H9 (cell line): ENCODE measurements at regions not wholly inside any gene's neighbourhood (a gene's known extent, or its start where the extent isn't known, plus 50 kb on each side); places are given as distances from the start of the nearest gene placed in this dataset.

Experiments
- DNase-seq: peaks from one replicate; pipeline ENCODE4 v3.0.0-alpha.2; 2017
- H2AFZ ChIP-seq: one replicate; pipeline ENCODE4 v1.6.1; 2013; ENCODE audit warnings: mild to moderate bottlenecking, low read length, control low read depth, moderate library complexity
- H2AK5ac ChIP-seq: 2 replicates; pipeline ENCODE4 v1.6.1; 2013; ENCODE audit warnings: low read length, control low read depth, mixed read lengths; ENCODE audit not compliant: insufficient read length
- H2BK120ac ChIP-seq: one replicate; pipeline ENCODE4 v1.6.1; 2013; ENCODE audit warnings: low read depth, mild to moderate bottlenecking, low read length, control low read depth, inconsistent platforms; ENCODE audit not compliant: poor library complexity, severe bottlenecking
- H2BK12ac ChIP-seq: 2 replicates; pipeline ENCODE4 v1.6.1; 2013; ENCODE audit warnings: low read length, control low read depth, mixed read lengths, low read depth; ENCODE audit not compliant: insufficient read length
- H2BK15ac ChIP-seq: 2 replicates; pipeline ENCODE4 v1.6.1; 2013; ENCODE audit warnings: low read depth, low read length, control low read depth
- H2BK20ac ChIP-seq: one replicate; pipeline ENCODE4 v1.6.1; 2013; ENCODE audit warnings: low read depth, mild to moderate bottlenecking, low read length, control low read depth, inconsistent platforms; ENCODE audit not compliant: poor library complexity, severe bottlenecking
- H2BK5ac ChIP-seq: 2 replicates; pipeline ENCODE4 v1.6.1; 2013; ENCODE audit warnings: low read length, control low read depth, mixed read lengths; ENCODE audit not compliant: insufficient read length
- H3K14ac ChIP-seq: 2 replicates; pipeline ENCODE4 v1.6.1; 2013; ENCODE audit warnings: low read length, control low read depth; ENCODE audit not compliant: insufficient read depth
- H3K18ac ChIP-seq: 2 replicates; pipeline ENCODE4 v1.6.1; 2013; ENCODE audit warnings: low read depth, mild to moderate bottlenecking, mixed read lengths, low read length, control low read depth; ENCODE audit not compliant: insufficient read length
- H3K23ac ChIP-seq: 2 replicates; pipeline ENCODE4 v1.6.1; 2013; ENCODE audit warnings: low read length, control low read depth, mixed read lengths, low read depth; ENCODE audit not compliant: insufficient read length
- H3K23me2 ChIP-seq: 2 replicates; pipeline ENCODE4 v1.6.1; 2013; ENCODE audit warnings: low read depth, mild to moderate bottlenecking, mixed read lengths, low read length, control low read depth; ENCODE audit not compliant: insufficient read length, poor library complexity, severe bottlenecking
- H3K27ac ChIP-seq: 2 replicates; pipeline ENCODE4 v1.5.1; 2013; ENCODE audit warnings: low read length, control low read depth, mixed read lengths, low read depth; ENCODE audit not compliant: insufficient read length
- H3K27me3 ChIP-seq: 2 replicates; pipeline ENCODE4 v1.6.1; 2013; ENCODE audit warnings: low read length, control low read depth, inconsistent platforms; ENCODE audit not compliant: insufficient read depth
- H3K4ac ChIP-seq: 2 replicates; pipeline ENCODE4 v1.6.1; 2013; ENCODE audit warnings: low read depth, mild to moderate bottlenecking, control low read depth, inconsistent platforms, low read length, moderate library complexity
- H3K4me1 ChIP-seq: 2 replicates; pipeline ENCODE4 v1.6.1; 2013; ENCODE audit warnings: low read length, control low read depth, inconsistent platforms; ENCODE audit not compliant: insufficient read depth
- H3K4me2 ChIP-seq: 2 replicates; pipeline ENCODE4 v1.6.1; 2013; ENCODE audit warnings: low read length, control low read depth, mixed read lengths; ENCODE audit not compliant: insufficient read length, insufficient read depth
- H3K56ac ChIP-seq: 2 replicates; pipeline ENCODE4 v1.6.1; 2013; ENCODE audit warnings: low read depth, mild to moderate bottlenecking, mixed read lengths, low read length, control low read depth; ENCODE audit not compliant: insufficient read length
- H3K79me1 ChIP-seq: 2 replicates; pipeline ENCODE4 v1.6.1; 2013; ENCODE audit warnings: low read depth, mild to moderate bottlenecking, moderate library complexity, low read length, control low read depth, inconsistent platforms; ENCODE audit not compliant: insufficient read depth, poor library complexity, severe bottlenecking
- H3K79me2 ChIP-seq: 2 replicates; pipeline ENCODE4 v1.6.1; 2013; ENCODE audit warnings: low read length, control low read depth, inconsistent platforms; ENCODE audit not compliant: insufficient read depth
- H3K9ac ChIP-seq: 2 replicates; pipeline ENCODE4 v1.6.1; 2013; ENCODE audit warnings: low read length, control low read depth, mixed read lengths; ENCODE audit not compliant: insufficient read length; ENCODE audit errors: extremely low read depth
- H3K9me3 ChIP-seq: one replicate; pipeline ENCODE4 v1.6.1; 2013; ENCODE audit warnings: low read depth, low read length, inconsistent platforms; ENCODE audit not compliant: control insufficient read depth
- H3T11ph ChIP-seq: one replicate; pipeline ENCODE4 v1.6.1; 2013; ENCODE audit warnings: mild to moderate bottlenecking, low read length, control low read depth, inconsistent platforms
- H4K20me1 ChIP-seq: one replicate; pipeline ENCODE4 v1.6.1; 2013; ENCODE audit not compliant: control insufficient read depth, insufficient read length, insufficient read depth
- H4K5ac ChIP-seq: 2 replicates; pipeline ENCODE4 v1.6.1; 2013; ENCODE audit warnings: low read depth, mild to moderate bottlenecking, mixed read lengths, low read length, control low read depth; ENCODE audit not compliant: insufficient read length
- H4K8ac ChIP-seq: replicated peaks from 2 replicates; pipeline ENCODE4 v1.6.1; 2013; ENCODE audit warnings: low read length, control low read depth, mixed read lengths, low read depth; ENCODE audit not compliant: insufficient read length
- H4K91ac ChIP-seq: 2 replicates; pipeline ENCODE4 v1.6.1; 2013; ENCODE audit warnings: low read depth, mild to moderate bottlenecking, moderate library complexity, mixed read lengths, low read length, control low read depth; ENCODE audit not compliant: insufficient read length
- H3K27ac Mint-ChIP-seq, 3 experiments: 2 replicates in 2 of 3; 3 replicates in 1 of 3; pipeline ENCODE4 v1.8.0; 2020 to 2021; ENCODE audit warnings: mixed read lengths in 3 of 3, mild to moderate bottlenecking in 1 of 3, moderate library complexity in 1 of 3
- H3K27me3 Mint-ChIP-seq: 2 replicates; pipeline ENCODE4 v1.8.0; 2021; ENCODE audit warnings: low read depth, mild to moderate bottlenecking, moderate library complexity, mixed read lengths
- H3K36me3 Mint-ChIP-seq, 3 experiments: 2 replicates in 2 of 3; 3 replicates in 1 of 3; pipeline ENCODE4 v1.8.0; 2020 to 2021; ENCODE audit warnings: low read depth in 3 of 3, mixed read lengths in 3 of 3; ENCODE audit not compliant: insufficient read depth in 1 of 3
- H3K4me1 Mint-ChIP-seq, 2 experiments: 2 replicates each; pipeline ENCODE4 v1.8.0; 2020; ENCODE audit warnings: mixed read lengths in 2 of 2
- H3K4me3 Mint-ChIP-seq, 2 experiments: 2 replicates in 1 of 2; 3 replicates in 1 of 2; pipeline ENCODE4 v1.8.0; 2020 to 2021; ENCODE audit warnings: mild to moderate bottlenecking in 2 of 2, mixed read lengths in 2 of 2, moderate library complexity in 1 of 2
- H3K9me3 Mint-ChIP-seq, 2 experiments: 2 replicates in 1 of 2; 3 replicates in 1 of 2; pipeline ENCODE4 v1.8.0; 2020; ENCODE audit warnings: mild to moderate bottlenecking in 2 of 2, mixed read lengths in 2 of 2, moderate library complexity in 1 of 2
- WGBS: extraction: QIAGEN DNeasy Blood & Tissue Kit; methylation state at CpG from one replicate; pipeline ENCODE4 v1.1.7; 2013; ENCODE audit warnings: missing lambda C conversion rate, low lambda C conversion rate, mixed read lengths; ENCODE audit not compliant: insufficient read length; ENCODE audit errors: extremely low coverage; 5-methylcytosine and 5-hydroxymethylcytosine counted together
- TF ChIP-seq, protein P1 (sequence below): fragments of 200-600 bp; sonication (generic); conservative IDR thresholded peaks from 3 replicates; pipeline ENCODE4 v1.8.0; 2021; ENCODE audit warnings: antibody characterized with exemption, mild to moderate bottlenecking

DNA sequence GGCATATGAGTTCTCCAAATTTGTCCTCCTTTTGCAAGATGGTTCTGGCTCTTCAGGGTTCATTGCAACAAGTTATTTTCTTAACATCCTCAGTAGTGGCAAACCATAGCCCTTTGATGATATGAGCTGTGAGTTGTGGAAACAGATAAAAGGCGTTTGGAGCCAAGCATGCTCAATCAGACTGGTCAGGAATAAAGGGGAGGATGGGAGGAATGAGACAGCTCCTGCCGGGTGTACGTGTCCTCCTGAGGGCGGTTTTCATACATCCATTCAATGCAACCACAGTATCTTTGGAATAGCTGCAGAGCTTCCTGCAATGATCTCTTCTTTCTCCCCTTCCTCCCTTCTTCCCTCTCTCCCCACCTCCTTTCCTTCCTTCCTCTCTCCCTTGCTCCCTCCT, 245.8 kb downstream of the GLI2 start:
- Histone ChIP-seq H3K23ac (no peak overlapping the region), H2BK120ac (no peak overlapping the region), H3K14ac (no peak overlapping the region), H2BK15ac (no peak overlapping the region), H3K79me1 (no peaks in the 10 kb centered on the region), H4K20me1 (no peaks in the 10 kb centered on the region), H3K27ac (no peak overlapping the region), H3K4ac (no peak overlapping the region), H3K9me3 (no peaks in the 10 kb centered on the region), H3K18ac (no peak overlapping the region), H3K23me2 (no peaks in the 10 kb centered on the region), H2AK5ac (no peak overlapping the region), H3K9ac (no peak overlapping the region), H3T11ph (no peak overlapping the region), H3K56ac (no peak overlapping the region), H2BK5ac (no peak overlapping the region), H3K79me2 (no peaks in the 10 kb centered on the region), H4K5ac (no peak overlapping the region), H2BK20ac (no peak overlapping the region), H2BK12ac (no peak overlapping the region), H4K91ac (no peak overlapping the region), H3K27me3 (no peaks in the 10 kb centered on the region), H2AFZ (no peak overlapping the region), H4K8ac (no peak overlapping the region), H3K4me1 (no peaks in the 10 kb centered on the region), H3K4me2 (no peak overlapping the region)
- no CpG with 5 or more reads among the region's 4 CpGs for WGBS
- Mint-ChIP-seq H3K27ac (no peak overlapping the region; a peak in 1 of 7 replicates), H3K4me1 (peaks cover 13 to 15% of the 10 kb centered on the region in 2 experiments), H3K9me3 (no peaks in the 10 kb centered on the region), H3K36me3 (peaks cover 40 to 81% (median 77%) of the 10 kb centered on the region in 3 experiments), H3K4me3 (no peak overlapping the region), H3K27me3 (no peaks in the 10 kb centered on the region; the same call in 1 of the 2 replicates)
- TF ChIP-seq, protein P1, sequence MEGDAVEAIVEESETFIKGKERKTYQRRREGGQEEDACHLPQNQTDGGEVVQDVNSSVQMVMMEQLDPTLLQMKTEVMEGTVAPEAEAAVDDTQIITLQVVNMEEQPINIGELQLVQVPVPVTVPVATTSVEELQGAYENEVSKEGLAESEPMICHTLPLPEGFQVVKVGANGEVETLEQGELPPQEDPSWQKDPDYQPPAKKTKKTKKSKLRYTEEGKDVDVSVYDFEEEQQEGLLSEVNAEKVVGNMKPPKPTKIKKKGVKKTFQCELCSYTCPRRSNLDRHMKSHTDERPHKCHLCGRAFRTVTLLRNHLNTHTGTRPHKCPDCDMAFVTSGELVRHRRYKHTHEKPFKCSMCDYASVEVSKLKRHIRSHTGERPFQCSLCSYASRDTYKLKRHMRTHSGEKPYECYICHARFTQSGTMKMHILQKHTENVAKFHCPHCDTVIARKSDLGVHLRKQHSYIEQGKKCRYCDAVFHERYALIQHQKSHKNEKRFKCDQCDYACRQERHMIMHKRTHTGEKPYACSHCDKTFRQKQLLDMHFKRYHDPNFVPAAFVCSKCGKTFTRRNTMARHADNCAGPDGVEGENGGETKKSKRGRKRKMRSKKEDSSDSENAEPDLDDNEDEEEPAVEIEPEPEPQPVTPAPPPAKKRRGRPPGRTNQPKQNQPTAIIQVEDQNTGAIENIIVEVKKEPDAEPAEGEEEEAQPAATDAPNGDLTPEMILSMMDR: no peak
- DNase-seq: no peak
